Mesendoderm (in vitro differentiated cells): ENCODE measurements at regions not wholly inside any gene's neighbourhood (a gene's known extent, or its start where the extent isn't known, plus 50 kb on each side); places are given as distances from the start of the nearest gene placed in this dataset.

Source experiments
- DNase-seq: peaks from one replicate; pipeline ENCODE4 v3.0.0; 2013
- H2AK5ac ChIP-seq: 2 replicates; pipeline ENCODE4 v1.6.1; 2013; ENCODE audit warnings: low read length, inconsistent platforms
- H2BK120ac ChIP-seq: 2 replicates; pipeline ENCODE4 v1.6.1; 2013; ENCODE audit warnings: low read depth, mild to moderate bottlenecking, low read length, moderate library complexity, mixed read lengths
- H2BK15ac ChIP-seq: replicated peaks from 2 replicates; pipeline ENCODE4 v1.6.1; 2013; ENCODE audit warnings: low read depth, mild to moderate bottlenecking, moderate library complexity
- H2BK5ac ChIP-seq: 2 replicates; pipeline ENCODE4 v1.6.1; 2013; ENCODE audit warnings: low read length, inconsistent platforms
- H3K18ac ChIP-seq: 2 replicates; pipeline ENCODE4 v1.6.1; 2013; ENCODE audit warnings: mild to moderate bottlenecking, low read length, mixed read lengths
- H3K23ac ChIP-seq: one replicate; pipeline ENCODE4 v1.6.1; 2013; ENCODE audit warnings: low read length
- H3K27ac ChIP-seq: 2 replicates; pipeline ENCODE4 v1.5.1; 2013; ENCODE audit warnings: low read depth, mild to moderate bottlenecking, inconsistent platforms, low read length, moderate library complexity
- H3K27me3 ChIP-seq: 2 replicates; pipeline ENCODE4 v1.6.1; 2013; ENCODE audit warnings: low read length, control low read depth, mild to moderate bottlenecking, inconsistent platforms; ENCODE audit not compliant: insufficient read depth, poor library complexity
- H3K36me3 ChIP-seq: 2 replicates; pipeline ENCODE4 v1.6.1; 2013; ENCODE audit warnings: low read length, inconsistent platforms; ENCODE audit not compliant: control insufficient read depth, insufficient read depth
- H3K4ac ChIP-seq: one replicate; pipeline ENCODE4 v1.6.1; 2013; ENCODE audit warnings: low read depth, mild to moderate bottlenecking, low read length, moderate library complexity
- H3K4me1 ChIP-seq: 2 replicates; pipeline ENCODE4 v1.6.1; 2013; ENCODE audit warnings: low read depth, low read length, inconsistent platforms; ENCODE audit not compliant: control insufficient read depth
- H3K4me2 ChIP-seq: 2 replicates; pipeline ENCODE4 v1.6.1; 2013; ENCODE audit warnings: low read length
- H3K4me3 ChIP-seq: 2 replicates; pipeline ENCODE4 v1.5.1; 2013; ENCODE audit warnings: mild to moderate bottlenecking, low read length
- H3K56ac ChIP-seq: one replicate; pipeline ENCODE4 v1.6.1; 2013; ENCODE audit warnings: low read length
- H3K79me1 ChIP-seq: 2 replicates; pipeline ENCODE4 v1.6.1; 2013; ENCODE audit warnings: low read length, inconsistent platforms
- H3K79me2 ChIP-seq: 2 replicates; pipeline ENCODE4 v1.6.1; 2013; ENCODE audit warnings: mild to moderate bottlenecking, low read length; ENCODE audit not compliant: control insufficient read depth, insufficient read depth
- H3K9ac ChIP-seq: 2 replicates; pipeline ENCODE4 v1.6.1; 2013; ENCODE audit warnings: low read length, inconsistent platforms
- H4K5ac ChIP-seq: one replicate; pipeline ENCODE4 v1.6.1; 2013; ENCODE audit warnings: low read length
- H4K8ac ChIP-seq: one replicate; pipeline ENCODE4 v1.6.1; 2013; ENCODE audit warnings: low read depth, mild to moderate bottlenecking, control low read depth, low read length, moderate library complexity
- whole genome bisulfite sequencing: extraction: QIAGEN DNeasy Blood & Tissue Kit; methylation state at CpG from one replicate; pipeline ENCODE4 v1.1.7; 2013; ENCODE audit warnings: low lambda C conversion rate, missing lambda C conversion rate; ENCODE audit not compliant: insufficient coverage; ENCODE audit errors: extremely low coverage; 5-methylcytosine and 5-hydroxymethylcytosine counted together

- DNase-seq = peak; percentile 51
- no peak overlapping the region for H3K23ac ChIP-seq
- H3K36me3 ChIP-seq = no peaks in the 10 kb centered on the region
- no peak overlapping the region for H2BK120ac ChIP-seq
- no peak overlapping the region for H3K9ac ChIP-seq
- no peak overlapping the region for H3K4me3 ChIP-seq
- no CpG with 5 or more reads among the region's 7 CpGs for WGBS
- H3K79me2 ChIP-seq = no peaks in the 10 kb centered on the region
- no peak overlapping the region for H3K4ac ChIP-seq
- no peak overlapping the region for H3K4me2 ChIP-seq
- H2BK15ac ChIP-seq = no peak overlapping the region
- H3K27ac ChIP-seq = no peak overlapping the region
- no peak overlapping the region for H4K8ac ChIP-seq
- no peak overlapping the region for H4K5ac ChIP-seq
- no peaks in the 10 kb centered on the region for H3K27me3 ChIP-seq
- H2BK5ac ChIP-seq = no peak overlapping the region
- no peak overlapping the region for H2AK5ac ChIP-seq
- no peak overlapping the region for H3K18ac ChIP-seq
- no peak overlapping the region for H3K56ac ChIP-seq
- H3K4me1 ChIP-seq = no peaks in the 10 kb centered on the region
- H3K79me1 ChIP-seq = no peaks in the 10 kb centered on the region
Observed at GRCh38 chr18:57910817-57911216, 107.7 kb upstream of the ATP8B1 start.

- H3K4me2 ChIP-seq = no peak overlapping the region
- no peak for DNase-seq
- no peaks in the 10 kb centered on the region for H3K79me1 ChIP-seq
- H4K5ac ChIP-seq = no peak overlapping the region
- no peak overlapping the region for H3K56ac ChIP-seq
- H3K4me1 ChIP-seq = no peaks in the 10 kb centered on the region
- no peak overlapping the region for H3K18ac ChIP-seq
- no peaks in the 10 kb centered on the region for H3K27me3 ChIP-seq
- H3K4me3 ChIP-seq = no peak overlapping the region
- no peak overlapping the region for H2BK5ac ChIP-seq
- WGBS = no CpG with 5 or more reads among the region's 2 CpGs
- H3K27ac ChIP-seq = no peak overlapping the region
- no peak overlapping the region for H2BK15ac ChIP-seq
- no peak overlapping the region for H3K9ac ChIP-seq
- H3K79me2 ChIP-seq = no peaks in the 10 kb centered on the region
- H2AK5ac ChIP-seq = no peak overlapping the region
- no peak overlapping the region for H3K4ac ChIP-seq
- no peak overlapping the region for H3K23ac ChIP-seq
- no peak overlapping the region for H2BK120ac ChIP-seq
- H3K36me3 ChIP-seq = no peaks in the 10 kb centered on the region
- no peak overlapping the region for H4K8ac ChIP-seq
Observed at GRCh38 chr18:57910134-57910533, 107.0 kb upstream of the ATP8B1 start.

DNA sequence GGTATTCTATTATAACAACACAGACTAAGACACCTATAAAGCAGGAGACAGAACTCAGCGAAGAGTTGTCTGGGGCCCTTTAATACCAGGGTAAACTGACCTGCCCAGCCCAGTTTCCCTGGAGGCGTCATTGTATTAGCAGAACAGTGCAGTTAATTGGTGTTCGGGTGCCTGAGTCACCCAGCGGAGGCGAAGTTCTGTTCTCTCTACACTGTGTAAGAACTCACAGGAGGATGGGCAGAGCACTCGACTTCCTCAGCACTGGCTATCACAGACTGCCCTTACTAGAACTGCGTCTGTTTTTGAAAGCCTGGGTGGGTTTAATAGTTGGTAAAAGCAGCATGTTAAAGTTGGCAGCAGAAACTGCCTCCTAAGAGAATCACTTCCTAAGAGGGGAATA, 106.5 kb upstream of the ATP8B1 start:
- Histone ChIP-seq H3K4ac (no peak overlapping the region), H3K36me3 (no peaks in the 10 kb centered on the region), H4K5ac (no peak overlapping the region), H2AK5ac (no peak overlapping the region), H3K4me3 (no peak overlapping the region), H3K79me1 (no peaks in the 10 kb centered on the region), H2BK120ac (no peak overlapping the region), H3K4me2 (no peak overlapping the region), H2BK5ac (no peak overlapping the region), H4K8ac (no peak overlapping the region), H3K79me2 (no peaks in the 10 kb centered on the region), H2BK15ac (no peak overlapping the region), H3K18ac (no peak overlapping the region), H3K27me3 (no peaks in the 10 kb centered on the region), H3K27ac (no peak overlapping the region), H3K9ac (no peak overlapping the region), H3K56ac (no peak overlapping the region), H3K23ac (no peak overlapping the region), H3K4me1 (no peaks in the 10 kb centered on the region)
- WGBS = no CpG with 5 or more reads among the region's 7 CpGs
- DNase-seq = no peak

DNA sequence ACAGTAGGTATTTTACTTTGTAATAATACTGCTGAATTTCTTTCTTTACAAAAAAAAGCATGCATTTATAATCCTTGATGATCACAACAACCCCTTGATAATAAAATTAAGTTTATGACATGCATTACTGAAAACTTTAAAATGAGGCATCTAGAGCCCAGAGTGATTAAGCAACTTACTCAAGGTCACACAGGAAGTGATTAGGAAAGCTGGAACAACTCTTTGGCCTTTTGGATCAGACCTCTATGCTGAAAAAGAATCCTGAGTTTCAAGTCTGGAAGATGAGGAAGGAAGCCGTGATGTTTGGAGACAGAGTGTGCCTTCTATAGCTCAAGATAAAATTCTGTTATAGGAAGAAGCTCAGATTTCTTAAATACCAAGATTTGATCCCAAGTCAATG, 105.0 kb upstream of the ATP8B1 start:
- Histone ChIP-seq H3K4me1 (no peaks in the 10 kb centered on the region), H2AK5ac (no peak overlapping the region), H2BK120ac (no peak overlapping the region), H3K56ac (no peak overlapping the region), H2BK5ac (no peak overlapping the region), H3K4me3 (no peak overlapping the region), H3K79me2 (no peaks in the 10 kb centered on the region), H4K8ac (no peak overlapping the region), H4K5ac (no peak overlapping the region), H3K36me3 (no peaks in the 10 kb centered on the region), H3K23ac (no peak overlapping the region), H2BK15ac (no peak overlapping the region), H3K79me1 (no peaks in the 10 kb centered on the region), H3K4me2 (no peak overlapping the region), H3K27ac (no peak overlapping the region), H3K18ac (no peak overlapping the region), H3K9ac (no peak overlapping the region), H3K4ac (no peak overlapping the region), H3K27me3 (no peaks in the 10 kb centered on the region)
- WGBS = no CpG with 5 or more reads among the region's 1 CpG
- DNase-seq = no peak

DNA sequence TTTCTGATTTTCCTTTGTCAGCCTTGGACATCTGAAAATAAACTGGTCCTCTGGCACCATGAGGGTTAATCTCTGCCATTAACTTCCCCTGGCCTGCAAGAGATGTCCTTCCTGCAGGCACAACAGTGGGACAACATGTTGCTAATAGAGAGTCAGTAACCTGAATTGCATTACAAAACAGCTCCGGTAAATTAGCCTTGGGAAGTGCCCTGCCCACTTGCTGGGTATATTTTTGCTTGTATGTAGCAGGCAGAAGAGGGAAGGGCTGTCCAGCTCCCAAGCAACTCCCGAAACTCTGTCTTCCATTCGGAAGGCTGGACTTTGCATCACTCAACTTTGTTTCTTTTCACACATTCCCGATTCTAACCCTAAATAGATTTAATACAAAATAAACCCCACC, 104.4 kb upstream of the ATP8B1 start:
- H4K8ac ChIP-seq = no peak overlapping the region
- H3K23ac ChIP-seq = no peak overlapping the region
- H3K36me3 ChIP-seq = no peaks in the 10 kb centered on the region
- no peak overlapping the region for H3K27ac ChIP-seq
- H3K27me3 ChIP-seq = no peaks in the 10 kb centered on the region
- no peak for DNase-seq
- no peak overlapping the region for H2BK5ac ChIP-seq
- H3K56ac ChIP-seq = no peak overlapping the region
- H2AK5ac ChIP-seq = no peak overlapping the region
- no peak overlapping the region for H3K18ac ChIP-seq
- 100% methylated on average over 1 of the region's 4 CpGs for WGBS
- H3K4me2 ChIP-seq = no peak overlapping the region
- H3K9ac ChIP-seq = no peak overlapping the region
- no peak overlapping the region for H3K4ac ChIP-seq
- H2BK15ac ChIP-seq = no peak overlapping the region
- no peak overlapping the region for H2BK120ac ChIP-seq
- no peaks in the 10 kb centered on the region for H3K79me1 ChIP-seq
- no peaks in the 10 kb centered on the region for H3K79me2 ChIP-seq
- no peaks in the 10 kb centered on the region for H3K4me1 ChIP-seq
- H4K5ac ChIP-seq = no peak overlapping the region
- no peak overlapping the region for H3K4me3 ChIP-seq

- peak; percentile 52 for DNase-seq
- Histone ChIP-seq H3K9ac (no peak overlapping the region), H3K79me2 (no peaks in the 10 kb centered on the region), H3K18ac (no peak overlapping the region), H4K5ac (no peak overlapping the region), H2BK5ac (no peak overlapping the region), H3K36me3 (no peaks in the 10 kb centered on the region), H2BK15ac (no peak overlapping the region), H3K27me3 (no peaks in the 10 kb centered on the region), H2AK5ac (no peak overlapping the region), H3K79me1 (no peaks in the 10 kb centered on the region), H3K23ac (no peak overlapping the region), H4K8ac (no peak overlapping the region), H3K27ac (no peak overlapping the region), H3K4ac (no peak overlapping the region), H3K4me2 (no peak overlapping the region), H3K4me3 (no peak overlapping the region), H2BK120ac (no peak overlapping the region), H3K4me1 (no peaks in the 10 kb centered on the region), H3K56ac (no peak overlapping the region)
- no CpG with 5 or more reads among the region's 5 CpGs for WGBS
Observed at GRCh38 chr18:57906852-57907251, 103.7 kb upstream of the ATP8B1 start.
